B cell (primary cell): ENCODE measurements at regions not wholly inside any gene's neighbourhood (a gene's known extent, or its start where the extent isn't known, plus 50 kb on each side); places are given as distances from the start of the nearest gene placed in this dataset.

Source experiments
- ATAC-seq: fragments of 200-7000 bp; cut with Tn5 transposase; one replicate; pipeline ENCODE4 v1.10.0; 2021; ENCODE audit warnings: low read depth, mild to moderate bottlenecking, moderate number of reproducible peaks, moderate library complexity
- CTCF ChIA-PET: fragments of 350-600 bp; sonication (Branson Sonifier 250); formaldehyde crosslinking; loops from one replicate; lab custom pipeline; 2021; ENCODE audit warnings: antibody characterized with exemption, inconsistent platforms; lab: Charles Lee
- POLR2A ChIA-PET: fragments of 350-600 bp; sonication (Branson Sonifier 250); formaldehyde crosslinking; loops from one replicate; lab custom pipeline; 2021; ENCODE audit warnings: antibody characterized with exemption; lab: Charles Lee
- DNase-seq: peaks from one replicate; pipeline ENCODE4 v3.0.0; 2013
- H2AFZ ChIP-seq: 2 replicates; pipeline ENCODE4 v1.6.1; 2012; ENCODE audit warnings: mild to moderate bottlenecking, low read depth, low read length; ENCODE audit not compliant: insufficient read depth, poor library complexity, severe bottlenecking
- H3K27ac ChIP-seq, 2 donors: 1 replicate in 1 of 2; 2 replicates in 1 of 2; pipeline ENCODE4 v1.5.1; 2012 to 2013; ENCODE audit warnings: low read length in 2 of 2, mild to moderate bottlenecking in 2 of 2, moderate library complexity in 1 of 2
- H3K27me3 ChIP-seq, 4 experiments: fragments of 200-600 bp in 1 of 4; sonication (generic) in 1 of 4; replicated peaks in 1 of 4; 1 replicate in 2 of 4; 2 replicates in 2 of 4; pipeline versions ENCODE4 v1.6.1 to v1.7.0; 2013 to 2016; ENCODE audit warnings: low read length in 3 of 4, mild to moderate bottlenecking in 2 of 4, mixed read lengths in 1 of 4, moderate library complexity in 1 of 4; ENCODE audit not compliant: insufficient read depth in 4 of 4, control insufficient read depth in 3 of 4; ENCODE audit errors: control extremely low read depth in 1 of 4
- H3K36me3 ChIP-seq, 2 experiments: replicated peaks in 1 of 2; 1 replicate in 1 of 2; 2 replicates in 1 of 2; pipeline versions ENCODE4 v1.6.1 to v1.7.1; 2013; ENCODE audit warnings: low read length in 1 of 2; ENCODE audit not compliant: insufficient read depth in 2 of 2, control insufficient read depth in 1 of 2; ENCODE audit errors: control extremely low read depth in 1 of 2, extremely low read depth in 1 of 2
- H3K4me1 ChIP-seq, 2 donors: fragments of 200-600 bp in 1 of 2; sonication (generic) in 1 of 2; 1 replicate in 1 of 2; 2 replicates in 1 of 2; pipeline versions ENCODE4 v1.5.1 to v1.6.1; 2013 to 2017; ENCODE audit warnings: low read length in 2 of 2; ENCODE audit not compliant: control insufficient read depth in 2 of 2, insufficient read depth in 2 of 2
- H3K4me2 ChIP-seq: replicated peaks from 2 replicates; pipeline ENCODE3; 2012; ENCODE audit warnings: mild to moderate bottlenecking, low read depth, low read length; ENCODE audit not compliant: poor library complexity, severe bottlenecking
- H3K4me3 ChIP-seq, 5 experiments: fragments of 200-600 bp in 1 of 5; sonication (generic) in 1 of 5; 1 replicate in 3 of 5; 2 replicates in 2 of 5; pipeline versions ENCODE4 v1.5.1 to v1.7.0; 2011 to 2016; ENCODE audit warnings: low read length in 4 of 5, mild to moderate bottlenecking in 4 of 5, low read depth in 2 of 5, control low read depth in 1 of 5, moderate library complexity in 1 of 5; ENCODE audit not compliant: insufficient read depth in 1 of 5; ENCODE audit errors: control extremely low read depth in 1 of 5, extremely low read depth in 1 of 5
- H3K79me2 ChIP-seq: fragments of 200-600 bp; sonication (generic); one replicate; pipeline ENCODE4 v1.6.0; 2016; ENCODE audit warnings: low read length; ENCODE audit not compliant: control insufficient read depth, insufficient read depth
- H3K9ac ChIP-seq: fragments of 200-600 bp; sonication (generic); 2 replicates; pipeline ENCODE4 v1.6.1; 2017; ENCODE audit warnings: mild to moderate bottlenecking, low read length, moderate library complexity
- H3K9me3 ChIP-seq, 3 donors: one replicate each; pipeline versions ENCODE4 v1.6.1 to v1.7.1; 2013; ENCODE audit warnings: low read length in 2 of 3; ENCODE audit not compliant: control insufficient read depth in 2 of 3, insufficient read depth in 1 of 3; ENCODE audit errors: control extremely low read depth in 1 of 3
- H4K20me1 ChIP-seq: 2 replicates; pipeline ENCODE4 v1.6.0; 2012; ENCODE audit warnings: mild to moderate bottlenecking, low read length; ENCODE audit not compliant: insufficient read depth, control insufficient read depth, poor library complexity, severe bottlenecking
- H3K27ac Mint-ChIP-seq: one replicate; pipeline ENCODE4 v1.8.0; 2021; ENCODE audit warnings: mixed read lengths
- H3K27me3 Mint-ChIP-seq: one replicate; pipeline ENCODE4 v1.8.0; 2021; ENCODE audit warnings: mixed read lengths
- H3K4me1 Mint-ChIP-seq: one replicate; pipeline ENCODE4 v1.8.0; 2021; ENCODE audit warnings: mixed read lengths
- H3K4me3 Mint-ChIP-seq: one replicate; pipeline ENCODE4 v1.8.0; 2021; ENCODE audit warnings: mixed read lengths
- H3K9me3 Mint-ChIP-seq: one replicate; pipeline ENCODE4 v1.8.0; 2022; ENCODE audit warnings: mixed read lengths; ENCODE audit not compliant: insufficient read depth
- EZH2 ChIP-seq: IDR thresholded peaks from 2 replicates; pipeline ENCODE4 v1.6.1; 2012; ENCODE audit warnings: borderline replicate concordance, low read depth, mild to moderate bottlenecking, moderate library complexity, low read length; ENCODE audit not compliant: insufficient read depth, poor library complexity, severe bottlenecking
- WGBS: methylation state at CpG from one replicate; pipeline ENCODE4 v1.1.5; 2013; ENCODE audit warnings: missing lambda C conversion rate; ENCODE audit not compliant: insufficient coverage; 5-methylcytosine and 5-hydroxymethylcytosine counted together
- intact Hi-C: fragments of 100-400 bp; cut with micrococcal nuclease; formaldehyde crosslinking; loops from one replicate; pipeline ENCODE4 v1.10.0; 2022
- TF ChIP-seq, protein P1 (sequence below): fragments of 200-600 bp; IDR thresholded peaks from one replicate; pipeline ENCODE4 v1.8.0; 2022; ENCODE audit warnings: antibody characterized with exemption, mild to moderate bottlenecking

DNA sequence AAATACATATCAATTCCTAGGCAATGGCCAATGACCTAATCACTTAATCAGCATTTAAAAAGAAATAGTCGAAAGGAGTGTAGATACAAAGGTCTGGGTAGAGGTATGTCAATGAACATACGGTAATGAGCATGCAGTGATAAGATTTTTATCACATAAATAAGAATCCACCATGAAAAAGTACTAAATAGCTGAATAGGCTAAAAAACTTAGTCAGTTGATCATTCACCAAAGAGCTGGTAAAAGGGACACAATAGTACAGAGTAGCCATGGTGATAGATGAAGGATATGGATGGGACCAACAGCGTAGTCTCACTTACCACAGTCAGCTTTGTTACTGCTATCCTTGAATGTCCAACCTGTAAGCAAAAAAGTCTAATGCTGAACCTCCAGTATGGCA lies 1018.6 kb upstream of the EYS start:
- TF ChIP-seq EZH2, result no peak
- TF ChIP-seq, protein P1, sequence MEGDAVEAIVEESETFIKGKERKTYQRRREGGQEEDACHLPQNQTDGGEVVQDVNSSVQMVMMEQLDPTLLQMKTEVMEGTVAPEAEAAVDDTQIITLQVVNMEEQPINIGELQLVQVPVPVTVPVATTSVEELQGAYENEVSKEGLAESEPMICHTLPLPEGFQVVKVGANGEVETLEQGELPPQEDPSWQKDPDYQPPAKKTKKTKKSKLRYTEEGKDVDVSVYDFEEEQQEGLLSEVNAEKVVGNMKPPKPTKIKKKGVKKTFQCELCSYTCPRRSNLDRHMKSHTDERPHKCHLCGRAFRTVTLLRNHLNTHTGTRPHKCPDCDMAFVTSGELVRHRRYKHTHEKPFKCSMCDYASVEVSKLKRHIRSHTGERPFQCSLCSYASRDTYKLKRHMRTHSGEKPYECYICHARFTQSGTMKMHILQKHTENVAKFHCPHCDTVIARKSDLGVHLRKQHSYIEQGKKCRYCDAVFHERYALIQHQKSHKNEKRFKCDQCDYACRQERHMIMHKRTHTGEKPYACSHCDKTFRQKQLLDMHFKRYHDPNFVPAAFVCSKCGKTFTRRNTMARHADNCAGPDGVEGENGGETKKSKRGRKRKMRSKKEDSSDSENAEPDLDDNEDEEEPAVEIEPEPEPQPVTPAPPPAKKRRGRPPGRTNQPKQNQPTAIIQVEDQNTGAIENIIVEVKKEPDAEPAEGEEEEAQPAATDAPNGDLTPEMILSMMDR, result no peak
- DNase-seq (no peak), ATAC-seq (no peak)
- WGBS, result no CpG with 5 or more reads among the region's 3 CpGs
- Histone ChIP-seq H3K4me3 (no peak overlapping the region), H2AFZ (no peak overlapping the region), H3K4me2 (no peak overlapping the region), H3K36me3 (no peaks in the 10 kb centered on the region), H4K20me1 (no peaks in the 10 kb centered on the region), H3K27me3 (no peaks in the 10 kb centered on the region), H3K4me1 (no peaks in the 10 kb centered on the region), H3K9me3 (peaks cover 0 to 3% (median 0%) of the 10 kb centered on the region in 3 donors), H3K9ac (no peak overlapping the region), H3K79me2 (no peaks in the 10 kb centered on the region), H3K27ac (no peak overlapping the region)
- no peaks in the 10 kb centered on the region for H3K9me3 Mint-ChIP-seq
- no peak overlapping the region for H3K27ac Mint-ChIP-seq
- CTCF ChIA-PET, result no interaction called here
- H3K4me1 Mint-ChIP-seq, result no peaks in the 10 kb centered on the region
- intact Hi-C loops, result no loop called here
- POLR2A ChIA-PET, result no interaction called here
- H3K4me3 Mint-ChIP-seq, result no peak overlapping the region
- no peaks in the 10 kb centered on the region for H3K27me3 Mint-ChIP-seq

DNA sequence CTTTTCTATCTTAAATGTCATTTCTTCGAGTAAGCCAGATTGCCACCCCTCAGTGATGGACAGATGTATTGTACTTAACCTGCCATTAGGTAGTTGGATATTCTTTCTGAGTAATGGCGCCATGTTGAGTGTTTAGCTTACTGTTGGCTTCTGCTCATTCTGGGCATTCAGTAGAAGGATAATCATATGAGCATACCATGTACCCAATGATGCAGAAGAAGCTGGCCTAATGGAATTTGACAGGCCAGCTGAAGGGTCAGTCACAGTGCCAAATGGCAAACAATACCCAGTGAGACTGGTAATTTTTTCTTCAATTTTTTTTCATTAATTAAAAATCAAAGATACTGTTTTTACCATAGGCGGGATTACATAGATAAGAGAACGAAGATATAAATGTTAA lies 1010.8 kb upstream of the EYS start:
- Mint-ChIP-seq H3K27me3 (no peaks in the 10 kb centered on the region), H3K4me3 (no peak overlapping the region), H3K4me1 (no peaks in the 10 kb centered on the region), H3K9me3 (peaks cover 6% of the 10 kb centered on the region), H3K27ac (no peak overlapping the region)
- ChIA-PET POLR2A (no interaction called here), CTCF (no interaction called here)
- no peaks in the 10 kb centered on the region for H4K20me1 ChIP-seq
- peaks cover 0 to 4% (median 0%) of the 10 kb centered on the region in 3 donors for H3K9me3 ChIP-seq
- intact Hi-C loops, result no loop called here
- TF ChIP-seq, protein P1, result no peak
- no peak for TF ChIP-seq EZH2
- no peak overlapping the region for H3K4me2 ChIP-seq
- DNase-seq (no peak), ATAC-seq (no peak)
- H3K9ac ChIP-seq, result no peak overlapping the region
- H3K4me1 ChIP-seq, result no peaks in the 10 kb centered on the region
- H3K4me3 ChIP-seq, result no peak overlapping the region
- no peaks in the 10 kb centered on the region for H3K27me3 ChIP-seq
- H3K27ac ChIP-seq, result no peak overlapping the region
- H2AFZ ChIP-seq, result no peak overlapping the region
- no peaks in the 10 kb centered on the region for H3K79me2 ChIP-seq
- H3K36me3 ChIP-seq, result no peaks in the 10 kb centered on the region
- WGBS, result no CpG with 5 or more reads among the region's 4 CpGs
